Vagina (tissue), 2 donors: ENCODE measurements at regions not wholly inside any gene's neighbourhood (a gene's known extent, or its start where the extent isn't known, plus 50 kb on each side); places are given as distances from the start of the nearest gene placed in this dataset.

Experiments used
- DNase-seq, 2 donors: peaks; one replicate each; pipeline ENCODE4 v3.0.0-alpha.2; 2017; ENCODE audit errors: extremely low spot score in 2 of 2
- H3K27ac ChIP-seq: fragments of 200-600 bp; sonication (generic); one replicate; pipeline ENCODE4 v1.5.1; 2019
- H3K27me3 ChIP-seq: fragments of 200-600 bp; sonication (generic); one replicate; pipeline ENCODE4 v1.5.1; 2019
- H3K36me3 ChIP-seq, 2 donors: fragments of 200-600 bp; sonication (generic); one replicate each; pipeline ENCODE4 v1.5.1; 2017 to 2019
- H3K4me1 ChIP-seq: fragments of 200-600 bp; sonication (generic); one replicate; pipeline ENCODE4 v1.5.1; 2019
- H3K4me3 ChIP-seq, 2 donors: fragments of 200-600 bp; sonication (generic); 1 replicate in 1 of 2; 2 replicates in 1 of 2; pipeline ENCODE4 v1.5.1; 2016 to 2019
- H3K9me3 ChIP-seq: fragments of 200-600 bp; sonication (generic); one replicate; pipeline ENCODE4 v1.5.1; 2019
- CTCF ChIP-seq, 3 experiments: fragments of 450-650 bp in 2 of 3; fragments of 200-600 bp in 1 of 3; sonication (generic) in 1 of 3; IDR thresholded peaks; one replicate each; pipeline ENCODE4 v1.5.1; 2017 to 2019; ENCODE audit warnings: antibody characterized with exemption in 3 of 3, mild to moderate bottlenecking in 2 of 3, moderate library complexity in 2 of 3
- POLR2A ChIP-seq, 2 donors: fragments of 450-650 bp; IDR thresholded peaks; one replicate each; pipeline ENCODE4 v1.6.1; 2017; ENCODE audit warnings: antibody characterized with exemption in 2 of 2, mild to moderate bottlenecking in 2 of 2, moderate library complexity in 2 of 2
- POLR2AphosphoS5 ChIP-seq, 2 donors: sonication (generic); formaldehyde crosslinking; IDR thresholded peaks; one replicate each; pipeline ENCODE4 v1.9.0; 2017; ENCODE audit warnings: antibody characterized with exemption in 2 of 2, mild to moderate bottlenecking in 2 of 2, low read depth in 1 of 2; ENCODE audit not compliant: insufficient read depth in 1 of 2
- intact Hi-C: fragments of 100-400 bp; cut with DNase I; formaldehyde crosslinking; loops from one replicate; pipeline ENCODE4 v1.15.1; 2023

- Histone ChIP-seq H3K27me3 (no peaks in the 10 kb centered on the region), H3K36me3 (no peaks in the 10 kb centered on the region), H3K4me1 (no peaks in the 10 kb centered on the region), H3K9me3 (no peaks in the 10 kb centered on the region), H3K27ac (no peak overlapping the region), H3K4me3 (no peak overlapping the region)
- intact Hi-C loops = no loop called here
- no peak for TF ChIP-seq POLR2A (IDR thresholded peaks at IDR 0.05)
- no peak for DNase-seq
Observed at GRCh38 chr12:30045171-30045570, 261.4 kb upstream of the TMTC1 start.

GRCh38 chr12:30044206-30044605 is 260.5 kb upstream of the TMTC1 start:
- no peaks in the 10 kb centered on the region for H3K4me1 ChIP-seq
- no peak overlapping the region for H3K4me3 ChIP-seq
- no peaks in the 10 kb centered on the region for H3K9me3 ChIP-seq
- H3K27ac ChIP-seq = no peak overlapping the region
- H3K27me3 ChIP-seq = no peaks in the 10 kb centered on the region
- TF ChIP-seq POLR2AphosphoS5 (IDR thresholded peaks at IDR 0.05; ENCODE audit: insufficient read depth in 1 of 2, low read depth in 1 of 2) (no peak), POLR2A (IDR thresholded peaks at IDR 0.05) (no peak), CTCF (IDR thresholded peaks at IDR 0.05) (no peak)
- intact Hi-C loops = no loop called here
- H3K36me3 ChIP-seq = no peaks in the 10 kb centered on the region
- DNase-seq = no peak

- Histone ChIP-seq H3K27me3 (no peaks in the 10 kb centered on the region), H3K4me1 (no peaks in the 10 kb centered on the region), H3K4me3 (no peak overlapping the region), H3K27ac (no peak overlapping the region), H3K36me3 (no peaks in the 10 kb centered on the region), H3K9me3 (no peaks in the 10 kb centered on the region)
- DNase-seq = no peak
- intact Hi-C loops = no loop called here
- TF ChIP-seq POLR2A (IDR thresholded peaks at IDR 0.05) (no peak), POLR2AphosphoS5 (IDR thresholded peaks at IDR 0.05; ENCODE audit: insufficient read depth in 1 of 2, low read depth in 1 of 2) (no peak), CTCF (IDR thresholded peaks at IDR 0.05) (no peak)
Observed at GRCh38 chr12:30043151-30043847, 259.6 kb upstream of the TMTC1 start.

- TF ChIP-seq POLR2AphosphoS5 (IDR thresholded peaks at IDR 0.05; ENCODE audit: insufficient read depth in 1 of 2, low read depth in 1 of 2) = no peak
- TF ChIP-seq CTCF (IDR thresholded peaks at IDR 0.05) = no peak
- TF ChIP-seq POLR2A (IDR thresholded peaks at IDR 0.05) = no peak
- Histone ChIP-seq H3K4me1 (no peaks in the 10 kb centered on the region), H3K9me3 (no peaks in the 10 kb centered on the region), H3K27me3 (no peaks in the 10 kb centered on the region), H3K36me3 (no peaks in the 10 kb centered on the region), H3K27ac (no peak overlapping the region), H3K4me3 (no peak overlapping the region)
- no peak for DNase-seq
- intact Hi-C loops = no loop called here
Observed at GRCh38 chr12:30041096-30041495, 257.4 kb upstream of the TMTC1 start.

GRCh38 chr12:30030693-30031374 is 247.1 kb upstream of the TMTC1 start:
- H3K9me3 ChIP-seq = no peaks in the 10 kb centered on the region
- no peak overlapping the region for H3K4me3 ChIP-seq
- H3K27me3 ChIP-seq = no peaks in the 10 kb centered on the region
- H3K36me3 ChIP-seq = no peaks in the 10 kb centered on the region
- no peak for DNase-seq
- intact Hi-C loops = no loop called here
- H3K27ac ChIP-seq = no peak overlapping the region
- TF ChIP-seq CTCF (IDR thresholded peaks at IDR 0.05) (no peak), POLR2AphosphoS5 (IDR thresholded peaks at IDR 0.05; ENCODE audit: insufficient read depth in 1 of 2, low read depth in 1 of 2) (no peak), POLR2A (IDR thresholded peaks at IDR 0.05) (no peak)
- no peaks in the 10 kb centered on the region for H3K4me1 ChIP-seq
